HG03571 (cell line): ENCODE measurements at regions not wholly inside any gene's neighbourhood (a gene's known extent, or its start where the extent isn't known, plus 50 kb on each side); places are given as distances from the start of the nearest gene placed in this dataset.
"Not testable (repeated sequence)": the region's sequence is repeated elsewhere in the genome, so short reads cannot be mapped to it uniquely, and the experiment has no call there.

Experiments
- ATAC-seq: cut with Tn5 transposase; IDR thresholded peaks from one replicate; pipeline ENCODE4 v1.9.1; 2021; ENCODE audit not compliant: unreplicated experiment

DNA sequence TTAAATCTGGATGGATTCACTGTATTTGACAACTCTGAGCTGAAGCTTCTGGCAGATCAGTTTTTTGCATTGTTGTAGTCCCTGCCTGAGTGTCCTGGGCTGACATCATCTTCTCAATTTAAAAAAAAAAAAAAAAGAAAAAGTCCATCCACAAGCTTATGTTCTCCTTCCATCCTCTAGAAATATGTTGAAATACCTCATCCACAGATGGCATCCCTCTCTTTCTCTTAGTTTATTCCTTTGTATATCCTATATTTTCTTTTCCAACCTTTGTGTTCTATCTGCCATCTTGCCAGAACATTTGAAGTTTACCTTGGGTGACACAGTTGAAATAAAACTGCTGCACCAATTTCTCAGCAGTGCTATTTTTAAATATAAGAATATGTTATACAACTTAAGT is 184.4 kb upstream of the PKN2 start:
- no peak for ATAC-seq

DNA sequence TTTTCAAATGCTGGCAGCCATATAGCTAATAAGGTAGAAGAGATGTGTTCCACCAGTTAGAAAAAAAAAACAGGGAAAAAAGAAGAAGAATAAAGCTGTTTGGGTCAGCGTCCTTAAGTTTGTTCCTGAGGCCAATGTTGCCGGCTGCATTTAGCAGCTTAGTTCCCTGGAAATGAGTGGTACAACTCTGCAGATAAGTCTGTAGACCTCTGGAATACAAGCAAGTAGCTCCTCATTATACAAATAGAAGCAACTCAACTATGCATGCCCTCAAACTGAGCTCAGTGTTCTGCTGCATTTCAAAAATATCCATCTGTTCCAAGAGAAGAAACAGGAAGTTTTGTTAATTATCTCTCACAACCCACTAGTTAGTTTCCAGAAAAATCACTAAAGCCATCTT is 181.2 kb upstream of the PKN2 start:
- ATAC-seq = no peak

DNA sequence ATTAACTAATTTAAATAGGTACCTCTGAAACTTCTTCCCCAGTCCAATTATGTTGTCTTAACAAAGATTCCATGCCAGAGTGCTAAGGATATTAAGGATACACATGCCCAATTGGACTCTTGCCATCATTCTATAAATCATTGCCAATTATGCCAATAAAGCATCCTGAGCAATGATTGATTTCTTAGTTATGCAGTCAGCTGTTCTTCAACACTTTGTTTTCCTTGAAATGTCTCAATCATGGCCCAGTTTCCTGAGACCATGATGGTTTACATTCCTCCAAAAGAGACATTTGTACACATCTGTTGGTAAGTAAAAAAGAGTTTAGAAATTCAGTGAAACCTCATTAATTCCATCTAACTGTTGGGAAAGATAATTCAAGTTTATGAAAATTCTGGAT is 180.4 kb upstream of the PKN2 start:
- ATAC-seq = no peak

DNA sequence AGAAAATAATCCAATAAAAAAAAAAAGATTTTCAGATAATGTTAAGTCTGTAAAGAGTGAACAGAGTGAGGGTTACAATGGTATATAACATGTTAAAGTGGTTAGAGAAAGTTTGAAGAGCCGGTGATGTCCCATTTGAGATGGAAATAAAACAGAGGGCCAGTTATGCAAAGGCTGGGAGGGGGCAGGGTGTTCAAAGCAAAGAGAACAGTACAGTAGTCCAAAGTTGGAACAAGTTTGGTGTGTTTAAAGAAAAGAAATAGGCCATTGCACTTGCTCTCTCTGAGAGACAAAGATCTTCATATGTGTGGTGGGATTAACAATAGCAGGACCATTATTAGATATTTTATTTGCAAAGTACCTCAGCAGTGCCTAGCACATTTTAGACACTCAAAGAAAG is 179.5 kb upstream of the PKN2 start:
- ATAC-seq = no peak

DNA sequence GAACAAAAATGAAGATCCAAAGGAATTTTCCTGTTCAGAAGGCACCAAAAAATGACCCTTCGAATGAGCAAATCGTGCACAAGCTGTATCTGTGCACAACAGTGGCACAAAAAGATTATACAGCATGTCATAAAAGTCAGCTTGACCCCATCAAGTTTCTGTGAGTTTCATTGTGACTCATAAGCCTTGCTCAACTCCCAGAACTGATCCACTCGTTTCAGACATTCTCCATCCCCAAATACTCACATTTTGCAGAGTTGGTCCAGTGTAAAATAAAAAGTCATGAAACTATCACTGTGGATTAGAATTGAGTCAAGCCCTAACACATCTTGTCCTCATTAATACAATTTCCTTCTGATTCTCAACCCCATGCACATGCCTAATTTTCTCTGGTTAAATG is 174.7 kb upstream of the PKN2 start:
- no peak for ATAC-seq

DNA sequence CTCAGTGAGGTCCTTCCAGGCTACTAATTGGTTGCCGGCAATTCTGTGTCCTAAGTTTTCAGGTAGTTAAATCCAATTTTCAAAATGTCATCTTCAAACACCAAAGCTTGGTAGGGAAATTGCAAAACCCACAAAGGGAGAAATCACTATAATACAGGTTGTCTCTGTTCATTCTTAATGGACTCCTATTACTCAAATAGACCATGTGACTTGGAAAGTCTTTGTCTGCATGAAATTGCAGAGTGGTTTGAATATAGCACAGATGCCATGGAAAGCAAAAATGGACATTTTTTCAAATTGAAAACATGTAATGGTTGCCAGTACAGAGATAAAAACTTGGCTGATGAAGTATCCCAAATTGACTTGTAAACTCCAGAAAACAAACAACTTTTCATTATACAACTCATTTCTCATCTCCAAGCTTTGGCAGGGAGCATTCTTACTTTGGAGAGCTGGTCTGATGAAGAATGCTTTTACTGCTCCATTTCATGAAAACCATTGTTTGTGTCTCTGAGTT is 169.5 kb upstream of the PKN2 start:
- no peak for ATAC-seq

DNA sequence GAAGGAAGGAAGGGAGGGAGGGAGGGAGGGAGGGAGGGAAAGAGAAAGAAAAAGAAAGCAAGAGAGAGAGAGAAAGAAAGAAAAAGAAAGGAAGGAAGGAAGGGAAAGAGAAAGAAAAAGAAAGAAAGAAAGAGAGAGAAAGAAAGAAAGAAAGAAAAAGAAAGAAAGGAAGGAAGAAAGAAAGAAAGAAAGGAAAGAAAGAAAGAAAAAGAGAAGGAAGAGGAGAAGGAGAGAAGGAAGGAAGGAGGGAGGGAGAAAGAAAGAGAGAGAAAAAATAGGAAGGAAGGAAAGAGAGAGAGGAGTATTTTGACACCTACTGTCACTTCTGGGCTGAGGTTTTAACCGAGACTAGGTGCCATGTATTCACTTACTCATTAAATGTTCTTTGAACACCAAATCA is 166.6 kb upstream of the PKN2 start:
- ATAC-seq = not testable (repeated sequence)

DNA sequence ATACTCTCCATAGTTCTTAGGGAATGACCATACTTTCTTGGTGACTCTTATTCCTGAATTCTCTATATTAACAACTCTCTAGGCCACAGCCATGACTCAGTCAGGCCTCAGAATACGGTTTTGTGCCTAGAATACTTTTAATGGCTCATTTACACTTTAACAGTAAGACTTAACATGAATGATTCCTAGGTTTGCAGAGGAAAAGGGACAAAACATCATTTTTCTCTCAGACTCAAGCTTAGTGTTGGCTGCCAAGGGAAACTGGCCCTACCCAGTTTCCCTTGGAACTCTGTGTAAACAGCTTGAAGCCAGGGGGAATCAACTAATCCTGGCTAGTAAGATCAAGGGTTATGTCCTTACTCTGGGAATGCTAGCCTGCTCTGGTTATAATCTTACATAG is 164.9 kb upstream of the PKN2 start:
- no peak for ATAC-seq

DNA sequence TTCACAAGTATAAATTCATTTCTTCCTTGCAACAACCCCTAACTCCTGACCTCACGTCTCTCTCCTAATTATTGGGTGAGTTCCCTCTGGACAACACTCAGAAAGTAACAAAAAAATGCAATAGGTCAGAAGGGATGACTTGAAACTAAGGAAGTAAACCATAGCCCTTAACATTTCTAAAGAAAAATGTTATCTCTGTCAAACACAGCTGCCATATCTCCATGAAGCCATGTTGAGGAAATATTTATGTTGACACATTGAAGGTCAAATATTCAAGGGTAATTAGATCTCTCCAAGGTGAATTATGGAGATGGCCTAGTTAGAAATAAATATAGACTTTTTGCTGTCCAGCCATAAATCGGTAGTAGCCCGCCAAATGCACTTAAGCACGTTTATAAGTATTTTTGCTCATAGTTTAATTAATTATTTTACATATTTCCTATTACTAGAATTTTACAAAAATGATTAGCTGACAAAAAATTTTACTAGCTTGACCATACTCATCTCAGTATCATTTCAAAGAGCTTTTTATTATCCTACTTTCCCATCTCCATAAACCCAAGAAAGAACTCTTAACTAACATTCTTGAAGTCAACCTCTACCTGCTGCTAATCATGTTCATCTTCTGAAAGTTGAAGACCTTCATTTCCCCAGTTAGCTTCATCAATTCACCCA is 160.1 kb upstream of the PKN2 start:
- no peak for ATAC-seq

DNA sequence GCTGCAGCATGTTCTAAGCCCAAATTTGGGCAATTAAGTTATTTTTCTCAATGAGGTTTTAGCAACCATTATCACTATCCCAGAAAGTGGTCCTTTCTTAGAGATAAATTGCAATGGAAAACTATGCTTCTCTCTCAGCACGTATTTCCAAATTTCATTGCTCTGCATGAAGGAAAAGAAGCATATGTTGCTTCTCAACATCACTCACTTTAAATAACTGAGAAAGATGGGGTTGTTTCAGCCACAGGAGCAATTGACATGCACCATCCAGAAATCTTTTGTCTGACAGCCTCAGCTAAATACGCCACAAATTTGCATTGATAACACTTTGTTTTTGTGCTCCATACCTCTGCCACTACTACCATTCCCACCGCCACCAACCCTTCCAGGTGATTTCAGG is 157.6 kb upstream of the PKN2 start:
- ATAC-seq = no peak

DNA sequence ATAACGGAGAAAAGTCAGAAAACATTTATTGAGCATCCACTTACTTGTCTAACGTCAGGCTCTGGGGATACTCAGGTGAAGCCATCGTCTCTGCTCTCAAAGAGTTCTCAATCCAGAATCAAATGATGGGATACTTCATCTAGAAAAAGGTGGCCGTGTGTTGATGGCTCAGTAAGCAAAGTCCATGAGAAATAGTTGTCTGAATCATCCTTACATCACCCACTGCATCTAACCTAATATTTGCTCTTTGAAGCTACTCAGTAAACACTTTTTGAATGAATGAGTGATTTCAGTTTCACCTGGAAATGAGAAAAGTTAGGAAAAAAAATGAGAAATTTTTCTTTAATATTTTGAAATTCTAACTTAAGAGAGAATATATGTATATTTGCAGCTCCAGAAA is 155.3 kb upstream of the PKN2 start:
- ATAC-seq = no peak

DNA sequence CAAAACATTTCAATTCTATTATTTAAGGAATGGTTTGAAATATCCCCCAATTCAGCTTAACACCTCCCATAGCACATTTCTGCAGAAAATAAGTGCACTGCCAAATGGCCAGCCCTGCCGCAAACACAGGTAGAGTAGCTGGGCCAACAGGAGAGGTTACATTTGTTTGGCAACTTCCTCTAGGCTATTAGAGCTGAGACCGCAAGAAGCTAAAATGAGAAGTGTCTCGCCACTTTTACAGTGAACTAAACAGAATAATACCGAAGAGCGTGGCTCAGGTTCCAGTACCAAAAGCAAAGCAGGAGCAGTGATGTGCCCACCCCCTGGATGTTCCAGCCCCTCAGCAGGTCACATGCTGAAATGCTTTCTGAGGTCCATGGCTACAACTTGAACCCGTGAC is 154.5 kb upstream of the PKN2 start:
- no peak for ATAC-seq

DNA sequence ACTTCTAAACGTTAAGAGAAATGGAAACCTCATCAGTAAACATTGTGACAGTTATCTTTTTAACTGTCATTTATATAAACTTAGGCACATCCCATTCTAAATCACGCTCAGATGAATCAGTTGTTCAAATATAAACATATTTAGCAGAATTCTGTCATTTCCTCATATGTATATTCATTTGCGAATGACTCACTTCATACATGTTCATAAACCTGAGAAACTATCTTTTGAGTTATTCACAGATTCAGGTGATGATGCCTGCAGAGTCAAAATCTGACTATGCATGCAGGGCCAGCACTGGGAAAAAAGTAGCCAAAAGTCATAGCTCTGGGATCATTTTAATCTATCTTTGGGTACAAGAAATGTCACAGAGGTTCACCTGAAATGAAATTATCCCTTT is 153.8 kb upstream of the PKN2 start:
- ATAC-seq = no peak

DNA sequence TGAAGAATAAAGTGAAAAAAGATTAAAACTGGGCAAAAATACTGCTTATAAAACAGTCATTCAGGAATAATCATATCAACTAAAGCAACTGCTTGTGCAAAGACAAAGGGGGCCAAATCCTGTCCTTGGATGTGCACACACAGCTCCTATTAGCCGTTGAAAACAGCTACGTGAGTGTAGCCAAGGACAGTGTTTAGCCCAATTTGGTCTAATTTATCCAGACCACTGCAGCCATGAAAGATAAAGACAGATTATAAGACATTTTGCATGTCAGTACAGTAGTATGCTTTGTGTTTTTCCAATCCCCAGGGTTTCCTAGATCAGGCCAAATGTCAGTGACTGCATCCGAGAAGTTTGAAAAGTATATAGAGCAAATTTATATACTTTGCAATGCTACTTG is 146.3 kb upstream of the PKN2 start:
- no peak for ATAC-seq

DNA sequence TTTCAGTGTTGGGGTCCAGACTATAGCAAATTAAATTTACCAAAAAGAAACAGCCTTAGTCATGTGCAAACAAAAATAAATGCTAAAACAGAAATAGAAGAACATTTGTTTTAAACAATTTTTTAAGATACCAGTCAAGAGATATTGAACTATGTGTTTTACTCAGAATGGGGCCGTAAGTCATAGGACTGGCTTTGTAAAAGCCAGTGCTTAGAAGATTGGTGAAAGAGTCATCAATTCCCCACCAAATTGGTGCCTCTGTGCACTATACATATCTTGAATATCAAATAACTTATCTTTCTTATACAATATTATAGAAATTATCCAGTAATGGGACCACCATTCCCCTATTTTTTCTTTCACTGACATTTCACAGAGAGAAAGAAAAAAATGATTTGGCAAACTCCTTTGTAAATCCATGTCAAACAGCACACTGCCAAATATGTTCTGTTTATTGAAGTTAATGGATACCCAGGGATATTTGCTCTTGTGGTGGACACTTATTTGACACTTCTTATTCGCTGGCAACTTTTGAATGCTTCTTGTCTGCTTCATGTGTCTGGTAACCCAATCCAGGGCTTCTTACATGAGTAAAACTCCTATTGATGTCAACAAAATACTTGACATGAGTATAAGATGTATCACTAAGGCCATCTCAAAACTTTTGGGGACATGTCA is 145.7 kb upstream of the PKN2 start:
- ATAC-seq = no peak

DNA sequence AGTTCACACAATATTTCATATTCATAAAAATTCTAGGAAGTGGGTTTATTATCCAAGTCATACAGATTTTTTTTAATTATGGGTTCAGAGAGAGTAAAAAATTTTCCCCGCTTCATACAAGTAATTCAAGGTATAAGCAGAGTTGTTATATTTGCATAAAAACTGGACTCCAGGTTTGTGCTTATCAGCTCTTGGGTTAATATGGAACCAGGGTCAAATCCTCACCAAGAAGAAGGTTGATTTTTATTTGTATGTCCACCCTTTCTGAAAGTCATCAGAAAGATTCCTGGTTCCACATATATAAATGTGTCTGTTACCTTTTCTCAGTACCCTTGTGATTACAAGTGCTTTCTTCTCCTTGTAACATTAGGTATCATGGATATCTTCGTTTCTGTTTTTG is 143.8 kb upstream of the PKN2 start:
- no peak for ATAC-seq

DNA sequence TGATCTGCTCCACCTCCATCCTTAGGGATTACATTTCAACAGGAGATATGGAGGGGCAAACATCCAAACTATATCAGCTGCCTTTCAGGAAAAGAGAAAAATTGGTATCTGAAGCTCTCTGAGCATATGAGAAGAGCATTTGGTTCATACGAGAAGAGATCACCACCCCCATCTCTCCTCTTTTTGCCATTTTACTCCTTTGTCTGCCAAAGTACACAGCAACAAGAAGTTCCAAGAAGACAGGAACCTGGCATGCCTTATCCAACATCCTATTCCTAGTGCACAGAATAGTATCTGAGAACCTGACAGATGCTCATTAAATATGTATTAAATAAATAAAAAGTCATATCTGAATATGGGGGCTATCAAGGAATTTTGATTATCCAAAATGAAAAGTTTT is 142.5 kb upstream of the PKN2 start:
- no peak for ATAC-seq

DNA sequence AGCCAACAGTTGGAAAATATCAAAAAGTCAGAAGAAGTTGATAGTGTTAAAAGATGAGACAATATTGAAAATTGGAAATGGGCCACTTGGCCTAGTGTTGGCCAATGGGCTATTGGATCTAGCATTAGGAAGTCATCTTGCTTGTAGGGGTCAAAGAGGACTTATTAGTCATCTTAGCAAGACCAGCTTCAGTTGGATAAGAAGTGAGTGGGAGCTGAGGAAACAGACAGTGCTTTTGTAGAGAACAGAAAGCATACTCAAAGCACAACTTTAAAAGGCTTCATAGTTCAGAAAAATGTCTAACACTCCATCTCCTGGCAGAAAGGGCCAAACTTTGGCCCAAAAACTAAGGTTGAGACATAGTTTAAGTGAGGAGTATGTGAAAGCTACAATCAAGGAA is 139.9 kb upstream of the PKN2 start:
- no peak for ATAC-seq

DNA sequence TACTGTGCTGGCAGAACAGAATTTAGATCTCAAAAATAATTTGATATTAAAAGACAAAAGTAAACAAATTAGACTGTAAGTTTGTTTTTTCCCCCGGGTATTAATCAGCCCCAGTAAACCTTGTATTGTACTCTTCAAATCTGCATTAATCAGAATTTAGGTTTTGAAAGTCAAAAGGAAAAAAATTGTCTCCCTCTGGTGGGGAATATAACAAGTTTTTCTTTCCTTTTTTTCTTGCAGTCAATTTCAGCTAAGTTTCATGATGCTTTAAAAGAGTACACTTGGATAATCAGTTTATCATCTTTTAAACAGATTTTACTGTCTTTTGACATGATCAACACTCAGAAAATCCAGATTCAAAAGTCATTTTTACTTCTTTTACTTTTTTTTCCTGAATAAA is 134.5 kb upstream of the PKN2 start:
- ATAC-seq = no peak

DNA sequence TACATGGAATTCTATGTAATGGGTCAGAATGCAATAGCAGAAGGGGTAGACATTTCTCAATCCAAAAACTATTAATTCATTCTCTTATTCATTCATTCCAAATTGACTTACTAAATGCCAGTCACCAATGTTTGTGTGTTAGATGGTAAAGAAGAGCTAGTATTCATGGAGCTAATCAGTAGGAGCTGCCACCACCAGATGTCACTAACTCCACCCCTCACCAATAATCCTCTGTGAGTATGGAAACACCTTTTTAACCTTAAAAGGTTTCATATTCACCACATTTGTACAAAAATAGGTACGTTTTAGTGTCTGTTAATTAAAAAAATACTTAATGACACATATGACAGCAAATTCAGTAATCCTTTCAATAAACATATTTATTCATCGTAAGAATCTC is 131.8 kb upstream of the PKN2 start:
- no peak for ATAC-seq

DNA sequence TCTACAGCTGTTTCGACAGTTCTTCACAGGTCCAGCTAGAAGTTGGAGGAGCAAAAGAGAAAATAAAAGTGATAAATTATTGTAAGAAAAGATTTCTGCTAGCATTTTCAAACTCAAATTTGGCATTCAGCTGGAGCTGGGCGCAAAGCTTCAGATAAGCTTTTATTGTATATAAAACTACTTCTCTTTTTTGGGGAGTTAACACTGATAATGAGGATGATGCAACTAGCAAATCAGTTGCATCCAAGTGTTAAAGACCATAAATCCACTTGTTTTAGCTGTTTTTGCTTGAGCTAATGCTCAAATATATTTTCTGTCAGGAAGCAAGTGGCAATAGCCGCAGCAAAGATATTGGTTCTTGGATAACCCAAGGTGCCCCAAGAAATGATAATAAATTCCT is 127.1 kb upstream of the PKN2 start:
- no peak for ATAC-seq

DNA sequence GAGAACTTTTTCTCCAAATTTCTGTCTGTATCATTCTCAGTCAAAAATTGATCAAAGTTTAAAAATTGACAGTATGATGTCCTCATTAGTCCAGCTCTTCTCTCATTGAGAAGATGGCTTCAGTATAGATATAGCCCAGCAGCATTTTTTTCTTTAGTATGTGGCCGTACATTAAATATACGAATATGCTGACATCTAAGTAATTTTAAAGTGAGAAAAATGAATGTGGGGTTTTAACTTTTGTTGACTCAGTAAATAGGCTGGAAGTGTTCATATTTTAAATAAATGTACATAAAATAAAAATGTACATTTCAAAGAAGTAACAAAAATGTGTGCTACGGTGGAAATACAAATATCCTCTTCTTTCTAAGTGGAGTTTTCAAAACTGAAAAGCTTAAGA is 123.5 kb upstream of the PKN2 start:
- ATAC-seq = no peak

DNA sequence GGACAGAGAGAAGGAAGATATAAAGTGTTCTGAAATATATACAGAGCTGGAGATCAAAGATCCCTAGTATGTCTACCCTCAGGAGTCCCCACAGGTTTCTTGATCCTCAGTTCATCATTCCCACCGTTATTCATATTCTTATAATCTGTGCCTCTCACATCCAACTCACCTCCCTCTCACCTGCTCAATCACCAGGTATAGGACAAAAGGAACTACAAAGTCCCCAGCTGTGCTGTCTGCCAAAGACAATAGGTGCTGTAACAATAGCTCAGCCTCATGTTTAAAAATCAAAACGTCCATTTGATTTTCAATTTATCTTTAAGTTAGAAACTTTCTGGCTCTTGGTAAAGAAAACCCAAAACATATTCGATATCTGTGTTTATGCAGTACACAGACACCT is 121.1 kb upstream of the PKN2 start:
- no peak for ATAC-seq
